SK-N-SH (cell line): ENCODE measurements at regions not wholly inside any gene's neighbourhood (a gene's known extent, or its start where the extent isn't known, plus 50 kb on each side); places are given as distances from the start of the nearest gene placed in this dataset.

Experiments used
- CTCF ChIA-PET: fragments of 300-600, 350-600 bp; formaldehyde crosslinking; extraction: SDS; loops from one replicate; lab custom pipeline; 2021; lab: Yijun Ruan, JAX
- POLR2A ChIA-PET: fragments of 350-600 bp; sonication (Branson Sonifier 250); formaldehyde crosslinking; extraction: SDS; loops from one replicate; lab custom pipeline; 2020; ENCODE audit warnings: antibody characterized with exemption, inconsistent platforms; lab: Yijun Ruan, JAX
- DNase-seq: peaks from one replicate; pipeline ENCODE4 v3.0.0; 2012
- H2AFZ ChIP-seq: fragments of 200-600 bp; sonication (generic); 2 replicates; pipeline ENCODE4 v1.8.1; 2016; ENCODE audit warnings: antibody characterized with exemption, mild to moderate bottlenecking, low read depth
- H3F3A ChIP-seq: fragments of 200-600 bp; sonication (generic); replicated peaks from 2 replicates; pipeline ENCODE3; 2016; ENCODE audit warnings: antibody characterized with exemption, mild to moderate bottlenecking; ENCODE audit not compliant: insufficient read depth
- H3K27ac ChIP-seq, 2 experiments: fragments of 200-500 bp in 1 of 2; fragments of 200-600 bp in 1 of 2; sonication (Bioruptor generic) in 1 of 2; sonication (generic), shearing (Covaris generic) in 1 of 2; 2 replicates each; pipeline versions ENCODE4 v1.5.1 to v1.6.1; 2014 to 2016; ENCODE audit warnings: low read depth in 2 of 2, inconsistent platforms in 1 of 2, low read length in 1 of 2, mild to moderate bottlenecking in 1 of 2, mixed read lengths in 1 of 2
- H3K27me3 ChIP-seq: fragments of 200-600 bp; sonication (generic), shearing (Covaris generic); 2 replicates; pipeline ENCODE4 v1.6.1; 2016; ENCODE audit warnings: mixed run types; ENCODE audit not compliant: insufficient read depth
- H3K36me3 ChIP-seq, 2 experiments: fragments of 200-500 bp in 1 of 2; fragments of 200-600 bp in 1 of 2; sonication (Bioruptor generic) in 1 of 2; sonication (generic) in 1 of 2; replicated peaks in 1 of 2; 2 replicates each; pipeline versions ENCODE3 to v1.5.1; 2014 to 2016; ENCODE audit warnings: low read length in 1 of 2, mild to moderate bottlenecking in 1 of 2; ENCODE audit not compliant: insufficient read depth in 2 of 2, control insufficient read depth in 1 of 2
- H3K4me1 ChIP-seq, 2 experiments: fragments of 200-500 bp in 1 of 2; fragments of 200-600 bp in 1 of 2; sonication (Bioruptor generic) in 1 of 2; sonication (generic), shearing (Covaris generic) in 1 of 2; 2 replicates each; pipeline versions ENCODE4 v1.5.1 to v1.6.1; 2014 to 2016; ENCODE audit warnings: low read depth in 1 of 2, low read length in 1 of 2, mixed run types in 1 of 2; ENCODE audit not compliant: insufficient read depth in 2 of 2, control insufficient read depth in 1 of 2
- H3K4me2 ChIP-seq: fragments of 200-600 bp; sonication (generic), shearing (Covaris generic); 2 replicates; pipeline ENCODE4 v1.6.1; 2017; ENCODE audit warnings: mixed run types
- H3K4me3 ChIP-seq, 2 experiments: fragments of 200-500 bp in 1 of 2; fragments of 200-600 bp in 1 of 2; sonication (Bioruptor generic) in 1 of 2; sonication (generic), shearing (Covaris generic) in 1 of 2; 2 replicates each; pipeline versions ENCODE4 v1.5.1 to v1.8.1; 2014 to 2016; ENCODE audit warnings: low read depth in 2 of 2, inconsistent platforms in 1 of 2, low read length in 1 of 2, mild to moderate bottlenecking in 1 of 2, mixed read lengths in 1 of 2, moderate library complexity in 1 of 2
- H3K79me2 ChIP-seq: fragments of 200-600 bp; sonication (generic); 2 replicates; pipeline ENCODE4 v1.8.1; 2017; ENCODE audit warnings: mild to moderate bottlenecking; ENCODE audit not compliant: insufficient read depth
- H3K9ac ChIP-seq: fragments of 200-600 bp; sonication (generic); 2 replicates; pipeline ENCODE4 v1.6.1; 2017; ENCODE audit warnings: mixed run types
- H3K9me2 ChIP-seq: fragments of 200-600 bp; sonication (generic); 2 replicates; pipeline ENCODE4 v1.6.1; 2017; ENCODE audit warnings: mixed run types
- H3K9me3 ChIP-seq: fragments of 200-600 bp; sonication (generic); 2 replicates; pipeline ENCODE4 v1.6.1; 2017; ENCODE audit warnings: mixed run types, mild to moderate bottlenecking, moderate library complexity
- H4K20me1 ChIP-seq: fragments of 200-600 bp; sonication (generic); 2 replicates; pipeline ENCODE4 v1.6.1; 2017; ENCODE audit warnings: mild to moderate bottlenecking, mixed run types; ENCODE audit not compliant: insufficient read depth
- EZH2phosphoT487 ChIP-seq: fragments of 200-600 bp; sonication (generic); IDR thresholded peaks from 2 replicates; pipeline ENCODE4 v1.6.1; 2017; ENCODE audit warnings: low read depth, mixed run types, mild to moderate bottlenecking, antibody characterized with exemption, moderate library complexity, borderline replicate concordance
- FOSL2 ChIP-seq: IDR thresholded peaks from 2 replicates; pipeline ENCODE4 v1.4.0; 2012; ENCODE audit warnings: low read depth, mild to moderate bottlenecking, moderate library complexity, borderline replicate concordance
- FOXJ3 ChIP-seq: sonication (generic); formaldehyde crosslinking; IDR thresholded peaks from 2 replicates; pipeline ENCODE4 v1.5.1; 2020; ENCODE audit warnings: mild to moderate bottlenecking, missing genetic modification reagents
- FOXM1 ChIP-seq: IDR thresholded peaks from 2 replicates; pipeline ENCODE4 v1.4.0; 2012; ENCODE audit warnings: low read depth, mild to moderate bottlenecking
- GABPA ChIP-seq: IDR thresholded peaks from 2 replicates; pipeline ENCODE4 v1.4.0; 2012; ENCODE audit warnings: low read depth, mild to moderate bottlenecking
- GATA2 ChIP-seq: sonication (generic); formaldehyde crosslinking; IDR thresholded peaks from 2 replicates; pipeline ENCODE4 v1.5.0; 2020; ENCODE audit warnings: mild to moderate bottlenecking, missing genetic modification reagents
- IRF3 ChIP-seq: fragments of 150-350 bp; IDR thresholded peaks from 2 replicates; pipeline ENCODE4 v1.6.1; 2016; ENCODE audit warnings: mild to moderate bottlenecking, low read depth, low read length
- MEF2A ChIP-seq: IDR thresholded peaks from 2 replicates; pipeline ENCODE4 v1.4.0; 2012; ENCODE audit warnings: low read depth, borderline replicate concordance
- MXI1 ChIP-seq: IDR thresholded peaks from 2 replicates; pipeline ENCODE4 v1.6.1; 2012; ENCODE audit warnings: mild to moderate bottlenecking, low read depth, low read length, improper control_type of control experiment
- NFIC ChIP-seq: IDR thresholded peaks from 2 replicates; pipeline ENCODE4 v1.4.0; 2012; ENCODE audit warnings: borderline replicate concordance
- PBX3 ChIP-seq: IDR thresholded peaks from 2 replicates; pipeline ENCODE4; 2012
- RAD21 ChIP-seq: IDR thresholded peaks from 2 replicates; pipeline ENCODE4 v1.6.1; 2012; ENCODE audit warnings: mild to moderate bottlenecking, low read length
- RCOR1 ChIP-seq: fragments of 150-350 bp; IDR thresholded peaks from 2 replicates; pipeline ENCODE4 v1.6.1; 2017; ENCODE audit warnings: antibody characterized with exemption, low read length
- RFX5 ChIP-seq: IDR thresholded peaks from 2 replicates; pipeline ENCODE4 v1.6.1; 2012; ENCODE audit warnings: mild to moderate bottlenecking, improper control_type of control experiment, low read length
- SMC3 ChIP-seq: IDR thresholded peaks from 2 replicates; pipeline ENCODE4 v1.6.1; 2012; ENCODE audit warnings: low read depth, low read length, improper control_type of control experiment
- USF2 ChIP-seq: fragments of 150-350 bp; IDR thresholded peaks from 2 replicates; pipeline ENCODE4 v1.6.1; 2017; ENCODE audit warnings: antibody characterized with exemption, low read length, low read depth, borderline replicate concordance
- YY1 ChIP-seq: IDR thresholded peaks from 2 replicates; pipeline ENCODE4 v1.4.0; 2012; ENCODE audit warnings: low read depth, mild to moderate bottlenecking
- ZBTB33 ChIP-seq: IDR thresholded peaks from 2 replicates; pipeline ENCODE4 v1.4.0; 2012; ENCODE audit warnings: low read depth, borderline replicate concordance
- WGBS: methylation state at CpG from one replicate; pipeline ENCODE4 v1.1.6; 2017; ENCODE audit warnings: low lambda C conversion rate; 5-methylcytosine and 5-hydroxymethylcytosine counted together

GRCh38 chr10:28793482-28793881 lies 116.2 kb downstream of the BAMBI start:
- Histone ChIP-seq H3K9me3 (no peaks in the 10 kb centered on the region), H3K4me2 (no peak overlapping the region), H3K27ac (no peak overlapping the region), H3F3A (no peaks in the 10 kb centered on the region), H3K27me3 (peaks cover 3% of the 10 kb centered on the region; the same call in 1 of the 2 replicates), H3K4me3 (no peak overlapping the region), H3K79me2 (no peaks in the 10 kb centered on the region), H3K9ac (no peak overlapping the region), H3K9me2 (no peaks in the 10 kb centered on the region), H3K36me3 (no peaks in the 10 kb centered on the region), H2AFZ (no peak overlapping the region), H4K20me1 (no peaks in the 10 kb centered on the region), H3K4me1 (peaks cover 4% of the 10 kb centered on the region in 2 experiments; a peak in 1 of 4 replicates)
- ChIA-PET POLR2A (no interaction called here), CTCF (no interaction called here)
- WGBS = 68% methylated on average over 3 of the region's 3 CpGs
- TF ChIP-seq FOSL2 (no peak), MEF2A (no peak), PBX3 (no peak), GABPA (no peak), USF2 (no peak)
- no peak for DNase-seq

- 68% methylated on average over 3 of the region's 3 CpGs for WGBS
- no peak overlapping the region for H3K4me2 ChIP-seq
- ChIA-PET POLR2A (no interaction called here), CTCF (no interaction called here)
- no peaks in the 10 kb centered on the region for H4K20me1 ChIP-seq
- H3K9ac ChIP-seq = no peak overlapping the region
- H3F3A ChIP-seq = no peaks in the 10 kb centered on the region
- H3K9me3 ChIP-seq = no peaks in the 10 kb centered on the region
- no peaks in the 10 kb centered on the region for H3K36me3 ChIP-seq
- no peak overlapping the region for H3K27ac ChIP-seq
- H3K4me1 ChIP-seq = peaks cover 4 to 8% of the 10 kb centered on the region in 2 experiments; a peak in 1 of 4 replicates
- no peaks in the 10 kb centered on the region for H3K27me3 ChIP-seq
- no peak for DNase-seq
- TF ChIP-seq RCOR1 (no peak), EZH2phosphoT487 (no peak), NFIC (no peak), YY1 (no peak), IRF3 (no peak), RFX5 (no peak), FOXM1 (no peak), SMC3 (no peak), RAD21 (no peak), ZBTB33 (no peak), FOXJ3 (CRISPR knock-in tag) (no peak), MXI1 (no peak), FOSL2 (no peak), GATA2 (CRISPR knock-in tag) (no peak)
- no peaks in the 10 kb centered on the region for H3K79me2 ChIP-seq
- no peak overlapping the region for H2AFZ ChIP-seq
- H3K9me2 ChIP-seq = no peaks in the 10 kb centered on the region
- H3K4me3 ChIP-seq = no peak overlapping the region
These were observed 117.7 kb downstream of the BAMBI start for GRCh38 chr10:28794986-28795385.
